Parathyroid adenoma (tissue), 2 donors: ENCODE measurements at regions not wholly inside any gene's neighbourhood (a gene's known extent, or its start where the extent isn't known, plus 50 kb on each side); places are given as distances from the start of the nearest gene placed in this dataset.

Experiments used
- H2AFZ ChIP-seq: fragments of 300-600 bp; sonication (generic); one replicate; pipeline ENCODE4 v1.7.0; 2017; ENCODE audit warnings: antibody characterized with exemption, mild to moderate bottlenecking
- H3K27ac ChIP-seq: fragments of 300-600 bp; sonication (generic); one replicate; pipeline ENCODE4 v1.7.0; 2017
- H3K27me3 ChIP-seq: fragments of 300-600 bp; sonication (generic); one replicate; pipeline ENCODE4 v1.7.0; 2017; ENCODE audit warnings: low read length; ENCODE audit not compliant: control insufficient read depth, insufficient read depth
- H3K36me3 ChIP-seq: fragments of 300-600 bp; sonication (generic); one replicate; pipeline ENCODE4 v1.7.0; 2017; ENCODE audit warnings: low read length; ENCODE audit not compliant: control insufficient read depth, insufficient read depth
- H3K4me1 ChIP-seq: fragments of 300-600 bp; sonication (generic); one replicate; pipeline ENCODE4 v1.7.0; 2017; ENCODE audit warnings: control low read depth
- H3K4me2 ChIP-seq: fragments of 300-600 bp; sonication (generic); one replicate; pipeline ENCODE4 v1.7.0; 2017; ENCODE audit warnings: low read length
- H3K4me3 ChIP-seq: fragments of 300-600 bp; sonication (generic); one replicate; pipeline ENCODE4 v1.7.0; 2017; ENCODE audit warnings: low read depth, low read length
- H3K79me2 ChIP-seq: fragments of 300-600 bp; sonication (generic); one replicate; pipeline ENCODE4 v1.7.0; 2017; ENCODE audit warnings: control low read depth
- H3K9ac ChIP-seq: fragments of 300-600 bp; sonication (generic); one replicate; pipeline ENCODE4 v1.7.0; 2017; ENCODE audit warnings: mild to moderate bottlenecking
- H3K9me3 ChIP-seq: fragments of 300-600 bp; sonication (generic); one replicate; pipeline ENCODE4 v1.7.0; 2017; ENCODE audit warnings: low read length; ENCODE audit not compliant: control insufficient read depth
- TF ChIP-seq, protein P1 (sequence below): fragments of 300-600 bp; sonication (generic); IDR thresholded peaks from one replicate; pipeline ENCODE4 v1.7.0; 2017; ENCODE audit warnings: antibody characterized with exemption, mild to moderate bottlenecking
- donor health status: primary hyperparathyroidism.

DNA sequence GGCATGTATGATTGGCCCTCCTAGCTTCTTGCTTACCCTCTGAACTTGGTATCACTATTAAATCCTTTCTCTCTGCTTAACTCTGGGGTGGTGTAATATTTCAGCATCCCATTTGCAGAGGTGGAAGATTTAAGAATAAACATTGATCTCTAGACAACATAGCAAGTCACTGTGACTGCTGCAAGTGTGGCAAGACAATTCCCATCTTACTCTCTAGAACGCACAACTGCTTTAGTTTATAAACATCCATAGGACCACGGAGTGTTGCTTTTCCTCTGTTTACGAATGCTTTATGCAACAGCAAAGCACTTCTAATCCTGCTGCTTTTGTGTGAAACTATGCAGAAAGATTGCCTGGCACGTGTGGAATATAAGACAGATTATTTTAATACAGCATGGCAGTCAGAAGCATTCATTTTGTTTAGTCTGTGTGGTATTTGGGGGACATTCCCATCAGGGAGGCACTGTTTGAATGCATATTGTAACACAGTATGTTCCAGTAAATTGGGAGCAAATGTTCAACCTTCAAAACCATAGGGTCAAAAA, 338.9 kb upstream of the TMCO5A start:
- Histone ChIP-seq H3K27ac (no peak overlapping the region), H3K9me3 (no peaks in the 10 kb centered on the region), H2AFZ (no peak overlapping the region), H3K4me3 (no peak overlapping the region), H3K4me1 (no peaks in the 10 kb centered on the region), H3K9ac (no peak overlapping the region), H3K36me3 (no peaks in the 10 kb centered on the region), H3K27me3 (no peaks in the 10 kb centered on the region), H3K79me2 (no peaks in the 10 kb centered on the region), H3K4me2 (no peak overlapping the region)
- TF ChIP-seq, protein P1, sequence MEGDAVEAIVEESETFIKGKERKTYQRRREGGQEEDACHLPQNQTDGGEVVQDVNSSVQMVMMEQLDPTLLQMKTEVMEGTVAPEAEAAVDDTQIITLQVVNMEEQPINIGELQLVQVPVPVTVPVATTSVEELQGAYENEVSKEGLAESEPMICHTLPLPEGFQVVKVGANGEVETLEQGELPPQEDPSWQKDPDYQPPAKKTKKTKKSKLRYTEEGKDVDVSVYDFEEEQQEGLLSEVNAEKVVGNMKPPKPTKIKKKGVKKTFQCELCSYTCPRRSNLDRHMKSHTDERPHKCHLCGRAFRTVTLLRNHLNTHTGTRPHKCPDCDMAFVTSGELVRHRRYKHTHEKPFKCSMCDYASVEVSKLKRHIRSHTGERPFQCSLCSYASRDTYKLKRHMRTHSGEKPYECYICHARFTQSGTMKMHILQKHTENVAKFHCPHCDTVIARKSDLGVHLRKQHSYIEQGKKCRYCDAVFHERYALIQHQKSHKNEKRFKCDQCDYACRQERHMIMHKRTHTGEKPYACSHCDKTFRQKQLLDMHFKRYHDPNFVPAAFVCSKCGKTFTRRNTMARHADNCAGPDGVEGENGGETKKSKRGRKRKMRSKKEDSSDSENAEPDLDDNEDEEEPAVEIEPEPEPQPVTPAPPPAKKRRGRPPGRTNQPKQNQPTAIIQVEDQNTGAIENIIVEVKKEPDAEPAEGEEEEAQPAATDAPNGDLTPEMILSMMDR = no peak

GRCh38 chr15:37599156-37599555, 335.3 kb upstream of the TMCO5A start:
- Histone ChIP-seq H3K4me2 (no peak overlapping the region), H3K9ac (no peak overlapping the region), H3K27me3 (no peaks in the 10 kb centered on the region), H3K36me3 (no peaks in the 10 kb centered on the region), H3K9me3 (no peaks in the 10 kb centered on the region), H3K4me3 (no peak overlapping the region), H3K4me1 (no peaks in the 10 kb centered on the region), H3K79me2 (no peaks in the 10 kb centered on the region), H3K27ac (no peak overlapping the region), H2AFZ (no peak overlapping the region)
- TF ChIP-seq, protein P1 = no peak

- H3K9ac ChIP-seq = no peak overlapping the region
- H3K4me1 ChIP-seq = no peaks in the 10 kb centered on the region
- H3K27ac ChIP-seq = no peak overlapping the region
- no peaks in the 10 kb centered on the region for H3K79me2 ChIP-seq
- H2AFZ ChIP-seq = no peak overlapping the region
- H3K36me3 ChIP-seq = no peaks in the 10 kb centered on the region
- H3K27me3 ChIP-seq = no peaks in the 10 kb centered on the region
- H3K9me3 ChIP-seq = no peaks in the 10 kb centered on the region
- no peak overlapping the region for H3K4me3 ChIP-seq
- TF ChIP-seq, protein P1 = no peak
- H3K4me2 ChIP-seq = no peak overlapping the region
Observed at GRCh38 chr15:37616215-37616614, 318.2 kb upstream of the TMCO5A start.

GRCh38 chr15:37618353-37618752, 316.1 kb upstream of the TMCO5A start:
- no peak overlapping the region for H3K27ac ChIP-seq
- no peaks in the 10 kb centered on the region for H3K9me3 ChIP-seq
- no peaks in the 10 kb centered on the region for H3K79me2 ChIP-seq
- H2AFZ ChIP-seq = no peak overlapping the region
- H3K9ac ChIP-seq = no peak overlapping the region
- no peaks in the 10 kb centered on the region for H3K4me1 ChIP-seq
- no peak overlapping the region for H3K4me2 ChIP-seq
- TF ChIP-seq, protein P1 = no peak
- no peak overlapping the region for H3K4me3 ChIP-seq
- H3K36me3 ChIP-seq = no peaks in the 10 kb centered on the region
- no peaks in the 10 kb centered on the region for H3K27me3 ChIP-seq

GRCh38 chr15:37619358-37620042, 314.9 kb upstream of the TMCO5A start:
- no peak overlapping the region for H3K4me2 ChIP-seq
- no peak overlapping the region for H3K9ac ChIP-seq
- H3K27ac ChIP-seq = no peak overlapping the region
- H3K79me2 ChIP-seq = no peaks in the 10 kb centered on the region
- H3K4me1 ChIP-seq = no peaks in the 10 kb centered on the region
- H3K36me3 ChIP-seq = no peaks in the 10 kb centered on the region
- H3K4me3 ChIP-seq = no peak overlapping the region
- TF ChIP-seq, protein P1 = no peak
- H3K27me3 ChIP-seq = no peaks in the 10 kb centered on the region
- no peak overlapping the region for H2AFZ ChIP-seq
- H3K9me3 ChIP-seq = no peaks in the 10 kb centered on the region
